ENCODE measurements at regions not wholly inside any gene's neighbourhood (a gene's known extent, or its start where the extent isn't known, plus 50 kb on each side); places are given as distances from the start of the nearest gene placed in this dataset.
"Not testable (repeated sequence)": the region's sequence is repeated elsewhere in the genome, so short reads cannot be mapped to it uniquely, and the experiment has no call there.

DNA sequence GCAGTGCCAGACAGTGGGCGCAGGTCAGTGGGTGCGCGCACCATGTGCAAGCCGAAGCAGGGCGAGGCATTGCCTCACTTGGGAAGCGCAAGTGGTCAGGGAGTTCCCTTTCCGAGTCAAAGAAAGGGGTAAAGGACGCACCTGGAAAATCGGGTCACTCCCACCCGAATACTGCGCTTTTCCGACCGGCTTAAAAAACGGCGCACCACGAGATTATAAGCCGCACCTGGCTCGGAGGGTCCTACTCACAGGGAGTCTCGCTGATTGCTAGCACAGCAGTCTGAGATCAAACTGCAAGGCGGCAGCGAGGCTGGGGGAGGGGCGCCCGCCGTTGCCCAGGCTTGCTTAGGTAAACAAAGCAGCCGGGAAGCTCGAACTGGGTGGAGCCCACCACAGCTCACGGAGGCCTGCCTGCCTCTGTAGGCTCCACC is 77.9 kb downstream of the NR4A2 start:
- not testable (repeated sequence) for DNase-seq (ENCODE audit: low read depth, low spot score); H3K4me3 ChIP-seq (ENCODE audit: low read length)

DNA sequence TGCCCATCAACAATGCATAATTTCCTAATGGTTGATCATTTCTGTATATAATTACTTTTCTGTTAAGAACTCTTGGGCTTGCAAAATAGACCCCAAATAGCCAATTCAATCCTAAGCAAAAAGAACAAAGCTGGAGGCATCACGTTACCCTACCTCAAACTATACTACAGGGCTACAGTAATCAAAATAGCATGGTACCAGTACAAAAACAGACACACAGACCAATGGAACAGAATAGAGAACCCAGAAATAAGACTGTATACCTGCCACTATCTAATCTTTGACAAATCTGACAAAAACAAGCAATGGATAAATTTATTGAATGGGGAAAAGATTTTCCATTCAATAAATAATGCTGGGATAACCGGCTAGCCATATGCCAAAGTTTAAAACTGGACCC is 78.8 kb downstream of the NR4A2 start:
- DNase-seq (ENCODE audit: low read depth, low spot score) = no peak
- no peak overlapping the region for H3K4me3 ChIP-seq (ENCODE audit: low read length)

DNA sequence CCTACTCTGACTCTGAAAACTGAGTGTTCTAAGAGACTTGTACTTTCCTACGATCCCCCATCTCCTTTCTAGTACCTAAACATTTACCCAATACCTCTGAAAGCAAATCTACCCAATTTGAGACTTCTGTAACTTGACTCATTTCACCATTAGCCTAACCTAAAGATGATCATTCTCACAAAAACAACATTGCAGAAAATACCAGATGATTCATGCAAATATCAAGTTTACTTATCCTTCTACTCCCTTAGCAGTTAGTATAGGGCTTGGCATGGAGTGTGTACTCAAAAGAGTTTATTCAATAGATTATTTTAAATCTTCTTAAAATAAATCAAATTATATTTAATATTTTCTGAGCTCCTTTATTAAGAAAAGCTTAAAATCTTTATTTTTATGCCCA is 89.6 kb downstream of the NR4A2 start:
- DNase-seq (ENCODE audit: low read depth, low spot score) = no peak
- no peak overlapping the region for H3K4me3 ChIP-seq (ENCODE audit: low read length)

DNA sequence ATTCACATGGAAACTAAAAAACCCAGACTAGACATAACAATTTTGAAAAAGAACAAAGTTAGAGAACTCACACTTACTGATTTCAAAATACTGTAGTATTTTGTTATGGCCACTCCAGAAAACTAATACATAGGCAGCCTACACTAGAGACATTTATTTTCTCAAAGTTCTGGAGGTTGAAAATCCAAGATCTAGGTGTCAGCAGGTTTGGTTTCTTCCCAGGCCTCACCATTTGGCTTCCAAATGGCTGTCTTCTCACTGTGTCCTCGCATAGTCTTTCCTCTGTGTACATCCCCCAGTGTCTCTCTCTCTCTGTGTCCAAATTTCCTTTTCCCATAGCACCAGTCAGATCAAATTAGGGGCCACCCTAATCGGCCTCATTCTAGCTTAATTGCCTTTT is 95.0 kb downstream of the NR4A2 start:
- H3K4me3 ChIP-seq (ENCODE audit: low read length) = no peak overlapping the region
- no peak for DNase-seq (ENCODE audit: low read depth, low spot score)

DNA sequence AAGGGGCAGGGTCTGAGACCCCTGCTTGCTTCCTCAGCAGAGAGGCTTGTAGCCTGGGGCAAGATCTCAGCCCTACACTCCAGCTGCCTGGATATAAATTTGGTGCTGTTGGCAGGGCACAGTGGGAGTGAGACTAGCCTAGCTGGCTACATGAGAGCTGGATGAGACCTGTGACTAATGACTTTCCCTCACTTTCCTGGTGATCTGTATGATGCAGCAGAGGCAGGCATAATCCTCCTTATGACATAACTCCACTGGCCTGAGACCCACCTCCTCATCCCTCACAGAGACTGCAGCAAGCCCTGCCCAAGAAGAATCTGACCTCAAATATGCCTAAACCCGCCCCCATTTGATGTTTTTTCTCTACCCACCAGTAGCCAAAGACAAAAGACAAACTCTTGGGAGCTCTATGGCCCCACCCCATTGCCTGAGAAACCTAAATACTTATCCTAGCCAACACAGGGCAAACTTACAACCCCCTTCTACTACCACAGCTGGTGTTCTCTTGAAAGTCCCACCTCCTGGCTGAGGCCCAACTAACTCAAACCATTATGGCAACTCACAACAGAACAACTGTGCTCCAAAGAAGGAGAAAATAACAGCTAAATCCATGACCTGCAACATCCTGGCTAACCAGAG is 102.7 kb downstream of the NR4A2 start:
- no peak for DNase-seq (ENCODE audit: low read depth, low spot score)
- H3K4me3 ChIP-seq (ENCODE audit: low read length) = no peak overlapping the region

DNA sequence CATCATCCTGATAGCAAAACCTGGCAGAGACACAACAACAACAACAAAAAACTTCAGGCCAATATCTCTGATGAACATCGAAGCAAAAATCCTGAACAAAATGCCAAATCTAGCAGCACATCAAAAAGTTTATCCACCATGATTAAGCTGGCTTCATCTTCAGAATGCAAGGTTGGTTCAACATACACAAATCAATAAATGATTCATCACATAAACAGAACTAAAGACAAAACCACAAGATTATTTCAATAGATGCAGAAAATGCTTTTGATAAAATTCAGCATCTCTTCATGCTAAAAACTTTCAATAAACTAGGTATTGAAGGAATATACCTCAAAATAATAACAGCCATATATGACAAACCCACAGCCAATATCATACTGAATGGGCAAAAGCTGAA is 109.2 kb downstream of the NR4A2 start:
- DNase-seq (ENCODE audit: low read depth, low spot score); H3K4me3 ChIP-seq (ENCODE audit: low read length): not testable (repeated sequence)

DNA sequence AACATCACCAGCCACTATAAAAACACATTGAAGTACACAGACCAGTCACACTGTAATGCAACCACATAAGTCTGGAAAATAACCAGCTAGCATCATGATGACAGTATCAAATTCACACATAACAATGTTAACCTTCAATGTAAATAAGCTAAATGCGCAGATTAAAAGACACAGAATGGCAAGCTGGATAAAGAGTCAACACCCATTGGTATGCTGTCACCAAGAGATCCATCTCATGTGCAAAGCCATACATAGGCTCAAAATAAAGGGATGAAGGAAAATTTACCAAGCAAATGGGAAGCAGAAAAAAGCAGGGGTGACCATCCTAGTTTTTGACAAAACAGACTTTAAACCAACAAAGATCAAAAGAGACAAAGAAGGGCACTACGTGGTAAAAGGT is 110.8 kb downstream of the NR4A2 start:
- DNase-seq (ENCODE audit: low read depth, low spot score) = no peak
- H3K4me3 ChIP-seq (ENCODE audit: low read length) = no peak overlapping the region

DNA sequence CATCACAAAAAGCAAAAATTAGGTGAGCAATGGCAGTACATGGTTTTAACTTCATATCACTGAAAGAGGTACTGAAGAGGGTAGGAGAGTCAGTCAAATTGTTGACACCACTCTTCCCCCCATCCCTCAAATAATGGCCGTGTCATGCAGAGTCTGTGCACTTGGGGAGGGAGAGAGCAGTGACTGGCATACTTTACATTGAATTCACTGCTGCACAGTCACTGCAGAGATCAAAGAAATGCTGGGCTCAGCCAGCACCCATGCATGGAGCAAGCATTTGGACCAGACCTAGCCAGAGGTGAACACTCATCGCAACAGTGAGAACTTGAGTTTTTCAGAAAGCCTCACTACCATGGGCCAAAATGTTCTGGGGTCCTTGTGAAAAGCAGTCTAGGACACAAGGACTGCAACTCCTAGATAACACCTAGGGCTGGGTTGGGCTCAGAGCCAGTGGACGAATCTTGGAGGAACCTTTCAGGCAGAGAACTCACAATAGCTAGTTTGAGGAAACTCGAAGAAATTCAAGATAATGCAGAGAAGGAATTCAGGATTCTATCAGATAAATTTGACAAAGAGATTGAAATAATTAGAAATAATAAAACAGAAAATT is 112.9 kb downstream of the NR4A2 start:
- no peak overlapping the region for H3K4me3 ChIP-seq (ENCODE audit: low read length)
- DNase-seq (ENCODE audit: low read depth, low spot score) = no peak

DNA sequence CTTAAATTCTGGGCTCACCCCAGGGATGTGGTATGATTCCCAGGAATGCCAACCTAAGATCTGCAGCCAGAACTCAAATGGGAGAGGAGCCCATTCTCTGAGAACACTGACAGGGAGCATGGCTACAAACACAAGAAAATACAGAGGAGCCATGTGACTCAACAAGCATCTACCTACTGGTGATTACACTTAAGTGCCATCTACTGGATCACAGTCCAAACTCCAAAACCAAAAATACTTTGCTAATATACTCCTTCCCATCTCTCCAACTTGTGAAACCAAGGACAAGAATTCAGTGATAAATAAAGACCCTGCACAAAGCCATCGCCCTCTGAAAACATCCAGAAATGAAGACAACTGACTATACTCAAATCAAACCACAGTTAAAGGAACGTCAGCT is 116.9 kb downstream of the NR4A2 start:
- no peak for DNase-seq (ENCODE audit: low read depth, low spot score)
- no peak overlapping the region for H3K4me3 ChIP-seq (ENCODE audit: low read length)

DNA sequence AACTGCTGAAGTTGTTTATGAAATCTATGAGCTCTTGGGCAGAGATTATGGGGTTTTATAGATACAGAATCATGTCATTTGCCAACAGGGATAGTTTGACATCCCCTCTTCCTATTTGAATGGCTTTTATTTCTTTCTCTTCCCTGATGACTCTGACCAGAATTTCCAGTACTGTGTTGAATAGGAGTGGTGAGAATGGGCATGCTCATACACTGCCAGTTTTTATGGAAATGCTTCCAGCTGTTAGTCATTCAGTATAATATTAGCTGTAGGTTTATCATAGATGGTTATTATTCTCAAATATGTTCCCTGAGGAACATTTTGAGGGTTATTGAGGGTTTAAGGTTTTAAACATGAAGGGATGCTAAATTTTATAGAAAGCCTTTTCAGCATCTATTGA is 121.2 kb downstream of the NR4A2 start:
- H3K4me3 ChIP-seq (ENCODE audit: low read length) = no peak overlapping the region
- DNase-seq (ENCODE audit: low read depth, low spot score) = no peak

DNA sequence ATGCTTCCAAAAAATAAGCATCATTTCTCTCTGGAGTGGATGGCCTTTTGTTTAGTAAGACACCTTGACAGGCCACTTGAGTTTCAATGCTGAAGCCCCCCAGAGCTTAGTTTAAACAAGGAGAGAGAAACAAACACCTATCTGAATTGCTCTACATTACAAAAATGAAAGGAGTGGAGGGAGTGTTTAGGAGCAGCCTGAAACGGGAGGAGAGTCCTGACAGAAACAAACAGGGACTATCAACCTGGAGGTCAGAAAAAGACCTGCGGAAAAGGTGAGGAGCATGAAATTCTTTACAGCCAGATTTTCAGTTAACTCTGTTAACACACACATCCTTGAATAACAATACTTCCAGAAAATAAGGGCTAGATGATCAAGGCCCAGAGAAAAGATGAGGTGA is 126.2 kb downstream of the NR4A2 start:
- no peak for DNase-seq (ENCODE audit: low read depth, low spot score)
- no peak overlapping the region for H3K4me3 ChIP-seq (ENCODE audit: low read length)

DNA sequence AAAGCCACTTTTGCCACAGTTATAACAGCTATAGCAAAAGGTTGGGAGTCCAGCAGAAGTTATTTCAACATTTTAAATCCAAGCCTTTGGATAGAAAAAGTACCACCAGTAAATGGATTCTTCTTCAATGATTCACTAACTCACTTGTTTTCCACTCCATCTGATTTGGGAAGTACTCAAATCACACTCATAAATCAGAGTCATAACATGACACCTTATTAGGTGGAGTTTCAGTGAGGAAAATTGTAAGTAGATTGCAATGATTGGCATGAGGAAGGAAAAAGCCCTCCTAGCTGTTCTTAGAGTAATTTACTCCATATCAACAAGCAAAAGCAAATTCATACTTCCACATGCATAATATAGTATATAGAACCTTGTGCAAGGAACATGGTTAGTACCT is 132.9 kb downstream of the NR4A2 start:
- DNase-seq (ENCODE audit: low read depth, low spot score) = no peak
- no peak overlapping the region for H3K4me3 ChIP-seq (ENCODE audit: low read length)

DNA sequence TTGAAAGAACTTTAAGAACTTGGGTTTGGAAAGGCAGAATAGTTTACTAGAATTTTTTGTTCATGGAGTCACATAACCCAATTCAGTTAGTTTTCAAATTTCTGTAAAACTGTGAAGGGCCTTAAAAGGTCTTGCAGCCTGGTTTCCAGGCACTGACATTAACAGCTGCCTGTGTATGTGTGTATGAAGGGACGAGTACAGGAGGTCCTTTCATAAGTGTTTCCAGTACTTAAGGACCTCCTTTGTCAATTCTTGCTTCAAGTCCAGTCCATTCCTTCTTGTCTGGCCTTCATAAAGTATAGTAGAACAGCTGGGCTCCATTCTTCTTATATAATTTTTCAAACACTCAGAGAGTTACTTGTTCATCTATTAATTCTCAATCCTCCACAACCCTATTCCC is 136.5 kb downstream of the NR4A2 start:
- no peak overlapping the region for H3K4me3 ChIP-seq (ENCODE audit: low read length)
- no peak for DNase-seq (ENCODE audit: low read depth, low spot score)

DNA sequence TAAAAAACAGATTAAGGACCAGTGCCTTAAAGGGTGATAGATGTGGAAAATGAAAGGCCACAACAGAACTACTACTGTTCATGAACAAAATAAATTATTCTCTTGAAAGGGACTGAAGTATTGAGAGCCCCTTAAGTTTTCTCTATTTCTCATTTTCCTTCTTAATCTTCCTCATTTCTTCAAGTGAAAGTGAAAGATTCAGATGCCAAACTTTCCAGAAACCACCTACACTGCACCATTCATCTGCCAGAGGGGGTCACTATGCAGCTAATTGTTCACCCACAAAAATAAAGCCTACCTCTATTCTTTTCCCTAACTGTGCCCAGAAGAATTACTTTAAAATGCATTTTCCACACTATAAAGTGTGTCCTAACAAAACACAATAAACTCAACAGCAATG is 140.1 kb downstream of the NR4A2 start:
- no peak overlapping the region for H3K4me3 ChIP-seq (ENCODE audit: low read length)
- no peak for DNase-seq (ENCODE audit: low read depth, low spot score)

DNA sequence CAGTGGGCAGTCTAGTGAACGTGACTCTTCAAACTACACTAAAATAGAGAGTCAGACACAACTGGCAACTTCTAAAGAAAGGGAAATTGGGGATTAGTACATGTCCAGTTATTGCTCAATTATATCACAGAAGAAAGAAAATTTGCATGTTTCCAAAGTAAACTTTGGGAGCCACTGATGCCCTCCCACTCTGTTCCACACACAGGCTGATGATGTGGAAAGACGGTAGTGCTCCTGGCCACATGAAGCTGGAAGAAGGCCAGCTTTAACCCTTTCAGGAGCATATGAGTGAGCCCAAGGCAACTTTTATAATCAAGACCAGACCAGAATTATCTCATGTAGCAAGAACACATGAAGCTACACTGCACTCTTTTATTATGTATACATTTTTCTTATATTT is 141.0 kb downstream of the NR4A2 start:
- H3K4me3 ChIP-seq (ENCODE audit: low read length) = no peak overlapping the region
- no peak for DNase-seq (ENCODE audit: low read depth, low spot score)

DNA sequence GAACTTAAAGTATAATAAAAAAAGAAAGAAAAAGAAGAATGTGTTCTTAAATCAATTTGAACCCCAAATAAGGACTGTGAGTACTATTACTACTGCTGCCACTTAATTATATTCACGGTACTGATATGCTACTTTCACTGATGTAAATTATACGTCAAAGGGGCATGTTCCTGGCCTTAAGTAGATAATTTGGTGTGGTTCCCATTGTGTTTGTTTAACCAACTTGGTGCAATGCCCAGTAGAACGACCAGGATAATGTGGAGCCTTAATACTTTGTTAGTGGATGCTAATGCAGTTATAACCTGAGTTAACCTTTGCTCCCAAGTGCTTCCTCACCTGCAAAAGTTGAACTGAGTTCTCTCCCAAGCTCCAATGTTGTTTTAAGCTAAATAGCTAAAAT is 142.0 kb downstream of the NR4A2 start:
- H3K4me3 ChIP-seq (ENCODE audit: low read length) = no peak overlapping the region
- no peak for DNase-seq (ENCODE audit: low read depth, low spot score)

DNA sequence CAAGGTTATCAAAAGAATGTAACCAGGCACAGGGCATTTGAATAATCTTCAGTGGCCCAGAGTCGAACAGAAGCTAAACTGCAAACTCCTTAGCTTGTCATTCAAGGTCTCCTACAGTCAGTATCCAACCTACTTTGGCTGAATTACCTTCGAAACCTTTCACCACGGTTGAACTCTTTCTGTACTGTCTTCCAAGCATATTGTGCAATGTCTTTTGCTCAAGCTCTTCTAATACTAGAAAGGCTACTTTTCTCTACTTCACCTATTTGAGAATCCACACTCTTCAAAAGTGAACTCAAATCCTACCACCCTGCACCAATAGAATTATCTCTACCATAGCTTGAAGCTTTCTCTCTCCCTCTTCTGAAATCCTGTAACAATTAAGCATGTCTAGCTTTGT is 142.9 kb downstream of the NR4A2 start:
- H3K4me3 ChIP-seq (ENCODE audit: low read length) = no peak overlapping the region
- DNase-seq (ENCODE audit: low read depth, low spot score) = no peak

DNA sequence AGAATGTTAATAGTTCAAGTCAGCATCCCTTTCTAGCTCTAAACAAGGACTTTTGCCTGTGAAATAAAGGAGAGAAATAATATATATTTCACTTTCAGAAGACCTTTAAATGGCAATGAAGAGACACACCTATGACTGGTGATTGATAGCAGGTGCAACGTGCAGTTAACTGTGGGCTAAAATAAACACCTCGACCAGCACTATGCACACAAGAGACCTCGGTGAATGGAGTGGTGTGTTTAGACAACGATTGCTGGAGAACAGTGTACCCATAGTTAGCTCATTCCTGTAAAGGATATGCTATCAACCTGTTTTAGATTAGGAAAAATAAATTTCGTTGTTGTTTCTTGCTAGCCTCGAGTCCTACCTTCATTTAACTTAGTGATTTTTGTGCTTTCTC is 143.4 kb downstream of the NR4A2 start:
- H3K4me3 ChIP-seq (ENCODE audit: low read length) = no peak overlapping the region
- no peak for DNase-seq (ENCODE audit: low read depth, low spot score)

DNA sequence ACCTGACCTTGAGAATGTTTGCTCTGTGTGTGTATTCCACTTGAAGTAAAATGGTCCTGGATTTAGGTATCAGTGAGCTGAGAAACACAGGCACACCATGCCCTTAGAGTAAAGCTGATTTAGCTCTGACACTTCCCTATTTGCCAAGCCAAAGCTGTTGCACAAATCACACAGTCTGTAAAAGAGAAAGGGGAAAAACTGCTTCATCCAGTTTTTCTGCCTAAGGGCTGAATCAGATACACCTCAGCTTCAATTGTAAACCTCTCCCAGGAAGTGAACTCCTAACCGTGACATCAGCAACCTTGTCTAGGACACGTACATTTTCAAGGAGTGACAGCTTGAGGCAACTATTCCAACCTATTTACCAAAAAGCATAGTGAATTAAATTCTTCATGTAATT is 150.4 kb downstream of the NR4A2 start:
- DNase-seq (ENCODE audit: low read depth, low spot score) = no peak
- no peak overlapping the region for H3K4me3 ChIP-seq (ENCODE audit: low read length)

DNA sequence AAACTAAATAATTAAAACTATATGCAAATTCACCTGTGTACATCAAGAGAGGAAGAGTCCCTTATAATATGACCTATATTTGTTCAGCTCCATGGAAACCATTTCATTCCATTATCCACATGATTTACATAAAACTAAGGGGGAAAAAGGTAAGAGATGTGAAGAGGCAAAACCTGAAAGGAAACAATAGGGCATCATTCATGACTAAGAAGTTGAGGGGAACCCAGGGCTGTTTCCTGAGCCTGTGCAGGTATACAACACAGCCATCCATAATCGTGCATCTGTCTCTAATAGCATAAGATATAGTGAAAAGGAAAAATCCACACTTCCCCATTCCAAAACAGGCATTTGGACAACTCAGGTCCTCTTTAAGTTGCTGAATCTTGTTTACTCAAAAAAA is 151.3 kb downstream of the NR4A2 start:
- no peak for DNase-seq (ENCODE audit: low read depth, low spot score)
- H3K4me3 ChIP-seq (ENCODE audit: low read length) = no peak overlapping the region

DNA sequence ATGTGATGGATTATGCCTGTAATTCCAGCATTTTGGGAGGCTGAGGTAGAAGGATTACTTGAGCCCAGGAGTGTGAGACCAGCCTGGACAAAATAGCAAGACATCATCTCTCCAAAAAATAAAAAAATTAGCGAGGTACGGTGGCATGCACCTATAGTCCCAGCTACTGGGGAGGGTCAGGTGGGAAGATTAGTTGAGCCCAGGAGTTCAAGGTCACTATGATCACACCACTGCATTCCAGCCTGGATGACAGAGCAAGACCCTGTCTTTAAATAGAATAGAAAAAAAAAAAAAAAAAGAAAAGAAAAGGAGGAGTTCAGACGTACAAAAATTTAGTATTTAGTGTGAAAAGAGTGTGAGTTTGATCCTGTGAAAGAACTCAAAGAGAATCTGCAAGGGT is 154.9 kb downstream of the NR4A2 start:
- no peak for DNase-seq (ENCODE audit: low read depth, low spot score)
- H3K4me3 ChIP-seq (ENCODE audit: low read length) = no peak overlapping the region
